RWPE1 (cell line): ENCODE measurements at regions not wholly inside any gene's neighbourhood (a gene's known extent, or its start where the extent isn't known, plus 50 kb on each side); places are given as distances from the start of the nearest gene placed in this dataset.

Source experiments
- CTCF ChIA-PET: fragments of 350-600 bp; sonication (Branson Sonifier 250); formaldehyde crosslinking; extraction: SDS; loops from one replicate; lab custom pipeline; 2021; lab: Yijun Ruan, JAX
- POLR2A ChIA-PET: fragments of 400-600 bp; formaldehyde crosslinking; extraction: SDS; loops from one replicate; lab custom pipeline; 2020; ENCODE audit warnings: antibody characterized with exemption; ENCODE audit not compliant: low non-redundant PET; lab: Yijun Ruan, JAX
- DNase-seq: peaks from one replicate; pipeline ENCODE4 v3.0.0; 2012; ENCODE audit warnings: low spot score
- H3K27ac ChIP-seq: fragments of 450-650 bp; 2 replicates; pipeline ENCODE4 v1.5.1; 2017
- TF ChIP-seq, protein P1 (sequence below): fragments of 450-650 bp; conservative IDR thresholded peaks from 2 replicates; pipeline ENCODE4 v1.5.1; 2017; ENCODE audit warnings: low read depth, mild to moderate bottlenecking

DNA sequence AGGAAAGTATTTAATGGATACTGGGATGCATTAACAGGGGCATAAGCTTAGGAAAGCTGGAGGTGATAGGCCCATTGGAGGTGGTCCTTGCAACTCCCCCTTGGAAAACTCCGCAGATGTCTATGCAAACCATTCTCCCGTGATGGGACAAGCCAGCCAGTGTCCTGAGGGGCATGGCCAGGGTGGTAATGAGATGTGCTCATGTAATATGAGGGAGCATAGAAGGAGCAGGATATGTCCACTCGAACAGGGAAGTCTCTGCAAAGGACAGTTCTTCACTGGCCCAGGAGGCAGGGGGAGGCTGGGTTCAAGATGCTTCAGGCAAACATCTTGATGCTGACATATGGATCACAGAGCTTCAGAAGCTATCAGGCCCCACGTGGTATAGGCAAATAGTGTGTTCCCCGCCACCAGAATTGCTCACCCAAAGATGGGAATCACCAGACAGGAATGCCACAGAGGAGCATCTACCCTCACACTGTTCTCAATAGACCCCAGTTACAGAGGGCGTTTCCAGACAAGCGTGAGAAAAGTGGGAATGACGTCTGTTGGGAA lies 201.6 kb upstream of the CDH4 start:
- TF ChIP-seq, protein P1, sequence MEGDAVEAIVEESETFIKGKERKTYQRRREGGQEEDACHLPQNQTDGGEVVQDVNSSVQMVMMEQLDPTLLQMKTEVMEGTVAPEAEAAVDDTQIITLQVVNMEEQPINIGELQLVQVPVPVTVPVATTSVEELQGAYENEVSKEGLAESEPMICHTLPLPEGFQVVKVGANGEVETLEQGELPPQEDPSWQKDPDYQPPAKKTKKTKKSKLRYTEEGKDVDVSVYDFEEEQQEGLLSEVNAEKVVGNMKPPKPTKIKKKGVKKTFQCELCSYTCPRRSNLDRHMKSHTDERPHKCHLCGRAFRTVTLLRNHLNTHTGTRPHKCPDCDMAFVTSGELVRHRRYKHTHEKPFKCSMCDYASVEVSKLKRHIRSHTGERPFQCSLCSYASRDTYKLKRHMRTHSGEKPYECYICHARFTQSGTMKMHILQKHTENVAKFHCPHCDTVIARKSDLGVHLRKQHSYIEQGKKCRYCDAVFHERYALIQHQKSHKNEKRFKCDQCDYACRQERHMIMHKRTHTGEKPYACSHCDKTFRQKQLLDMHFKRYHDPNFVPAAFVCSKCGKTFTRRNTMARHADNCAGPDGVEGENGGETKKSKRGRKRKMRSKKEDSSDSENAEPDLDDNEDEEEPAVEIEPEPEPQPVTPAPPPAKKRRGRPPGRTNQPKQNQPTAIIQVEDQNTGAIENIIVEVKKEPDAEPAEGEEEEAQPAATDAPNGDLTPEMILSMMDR: no peak
- POLR2A ChIA-PET: no interaction called here
- no peak for DNase-seq
- CTCF ChIA-PET: no interaction called here
- H3K27ac ChIP-seq: no peak overlapping the region

DNA sequence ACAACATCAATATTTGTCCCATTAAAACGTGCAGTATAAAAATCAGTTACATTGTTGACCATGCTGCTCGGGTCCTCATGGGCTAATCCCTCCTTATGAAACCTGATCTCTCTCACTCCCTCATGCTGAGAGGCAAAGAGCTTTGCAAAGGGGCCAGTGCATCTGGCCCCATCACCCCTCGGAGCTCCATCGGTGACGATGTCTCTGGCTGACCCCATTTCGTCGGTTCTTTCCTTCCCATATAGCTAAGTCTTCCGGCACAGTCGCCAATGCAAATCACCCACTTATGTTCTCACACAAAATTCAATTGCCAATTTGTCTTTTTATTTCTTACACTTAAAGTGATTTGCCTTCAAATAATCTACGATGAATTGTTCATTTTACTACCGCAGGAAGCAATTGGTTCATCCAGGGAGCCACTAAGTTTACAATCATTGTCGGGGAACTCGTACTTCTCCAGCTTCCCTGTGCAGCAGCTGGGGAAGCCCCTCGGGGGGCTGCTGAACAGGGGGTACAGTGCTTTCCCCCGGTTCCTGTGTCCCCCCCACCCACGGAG lies 199.8 kb upstream of the CDH4 start:
- TF ChIP-seq, protein P1: no peak
- DNase-seq: no peak
- ChIA-PET CTCF (no interaction called here), POLR2A (no interaction called here)
- H3K27ac ChIP-seq: no peak overlapping the region

DNA sequence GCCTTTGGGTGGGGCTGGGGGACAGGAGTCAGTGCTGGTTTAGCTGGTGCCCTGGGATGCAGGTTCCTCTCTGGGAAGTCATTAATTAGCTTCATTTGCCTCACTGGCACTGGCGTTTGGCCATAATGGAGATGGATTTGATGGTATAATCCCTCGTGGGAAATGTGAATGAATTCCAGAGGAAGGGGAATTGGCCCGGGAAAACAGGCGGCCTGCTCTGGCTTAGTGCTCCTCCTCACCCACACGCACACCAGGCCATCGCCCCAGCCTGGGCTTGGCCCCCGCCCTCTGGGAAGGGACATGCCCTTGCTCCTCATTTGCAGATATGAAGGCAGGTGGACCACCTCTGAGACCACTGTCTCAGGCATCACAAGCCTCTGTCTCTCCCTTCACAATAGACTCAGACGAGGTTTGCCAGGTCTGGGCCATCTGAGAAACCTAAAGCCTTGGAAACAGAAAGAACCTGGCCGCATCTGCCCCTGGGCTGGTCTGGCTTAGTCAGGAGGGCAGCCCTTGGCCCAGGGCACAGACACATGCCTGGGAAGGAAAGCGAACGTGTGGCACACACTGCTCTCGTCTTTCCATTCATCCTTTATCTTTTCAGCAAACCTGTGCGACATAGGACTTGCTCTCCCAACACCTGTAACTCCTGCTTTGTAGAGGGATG lies 199.2 kb upstream of the CDH4 start:
- H3K27ac ChIP-seq: no peak overlapping the region
- DNase-seq: no peak
- ChIA-PET CTCF (no interaction called here), POLR2A (no interaction called here)
- TF ChIP-seq, protein P1: no peak

DNA sequence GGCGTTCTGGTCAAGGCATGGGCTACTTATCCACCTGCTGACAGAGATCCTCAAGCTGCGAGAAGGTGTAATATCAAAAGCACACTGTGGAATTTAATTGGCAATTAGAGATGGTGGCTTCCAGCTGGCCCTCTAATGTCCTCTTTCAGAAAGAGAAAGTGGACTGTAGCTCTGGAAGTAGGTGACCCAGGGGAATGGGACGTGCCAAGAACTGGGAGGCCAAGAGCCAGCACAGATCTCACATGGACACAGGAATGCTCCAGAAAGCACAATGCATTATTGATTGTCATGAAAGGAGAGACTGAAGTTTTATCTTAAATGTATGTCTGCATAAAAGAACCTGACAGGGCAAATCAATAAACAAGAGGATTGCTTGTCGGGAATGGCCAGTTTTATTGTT lies 198.6 kb upstream of the CDH4 start:
- no peak for DNase-seq
- H3K27ac ChIP-seq: no peak overlapping the region
- TF ChIP-seq, protein P1: no peak
- ChIA-PET POLR2A (no interaction called here), CTCF (no interaction called here)

DNA sequence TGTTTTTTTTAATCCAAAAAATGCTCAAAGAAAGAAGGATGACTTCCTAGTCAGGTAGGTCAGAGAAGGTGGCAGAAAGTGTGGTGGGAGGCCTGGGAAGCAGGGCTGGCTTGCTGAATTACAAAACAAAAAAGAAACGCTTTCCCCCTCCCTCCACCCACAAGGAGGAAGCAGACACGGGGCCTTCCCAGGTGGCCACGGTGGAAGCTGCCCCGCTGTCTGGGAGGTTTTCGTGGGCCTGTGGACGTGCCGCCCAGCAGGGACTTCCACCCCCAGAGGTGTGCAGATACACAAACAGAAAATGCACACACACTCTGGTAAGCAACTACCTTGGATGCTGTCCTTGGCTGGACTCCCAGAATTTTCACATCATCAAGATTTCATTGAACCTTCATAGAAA lies 198.2 kb upstream of the CDH4 start:
- ChIA-PET CTCF (no interaction called here), POLR2A (no interaction called here)
- DNase-seq: no peak
- no peak overlapping the region for H3K27ac ChIP-seq
- TF ChIP-seq, protein P1: no peak

DNA sequence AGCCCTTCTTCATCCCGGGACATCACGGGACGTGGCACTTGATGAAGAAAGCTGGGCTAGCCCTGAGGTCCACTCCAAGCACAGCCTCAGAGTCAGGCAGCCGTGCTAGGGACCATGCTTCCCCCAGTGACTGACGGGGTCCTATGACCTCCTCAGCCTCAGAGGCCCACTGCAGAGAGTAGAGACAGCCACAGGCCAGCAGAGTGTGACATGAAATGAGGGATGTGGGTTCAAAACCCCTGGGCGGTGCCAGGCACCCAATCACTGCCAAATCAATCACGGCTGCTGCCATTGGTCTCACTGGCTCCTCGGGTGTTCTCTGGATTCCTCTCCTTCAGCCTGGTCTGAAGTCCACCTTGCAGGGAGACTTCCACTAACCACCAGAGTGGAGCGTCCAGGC lies 197.7 kb upstream of the CDH4 start:
- TF ChIP-seq, protein P1: no peak
- no peak overlapping the region for H3K27ac ChIP-seq
- POLR2A ChIA-PET: no interaction called here
- CTCF ChIA-PET: no interaction called here
- DNase-seq: no peak
